ENCODE measurements at regions not wholly inside any gene's neighbourhood (a gene's known extent, or its start where the extent isn't known, plus 50 kb on each side); places are given as distances from the start of the nearest gene placed in this dataset.
A peak's percentile ranks its signal among the peaks of the same experiment; 100 is the strongest.

GRCh38 chr9:108188976-108189375 lies 666.8 kb downstream of the ACTL7B start:
- TF ChIP-seq CTCF (IDR thresholded peaks at IDR 0.05; ENCODE audit: extremely low read depth, missing control alignments), result no peak
- no peak for DNase-seq (ENCODE audit: low spot score)

- no peak for DNase-seq (ENCODE audit: low spot score)
- TF ChIP-seq CTCF (IDR thresholded peaks at IDR 0.05; ENCODE audit: extremely low read depth, missing control alignments), result no peak
These were observed 667.3 kb downstream of the ACTL7B start for GRCh38 chr9:108188482-108188881.

GRCh38 chr9:108186642-108187395 lies 669.0 kb downstream of the ACTL7B start:
- no peak for DNase-seq (ENCODE audit: low spot score)
- TF ChIP-seq CTCF (IDR thresholded peaks at IDR 0.05; ENCODE audit: extremely low read depth, missing control alignments), result no peak

GRCh38 chr9:108185613-108186012 lies 670.2 kb downstream of the ACTL7B start:
- TF ChIP-seq CTCF (IDR thresholded peaks at IDR 0.05; ENCODE audit: extremely low read depth, missing control alignments), result no peak
- no peak for DNase-seq (ENCODE audit: low spot score)

- no peak for DNase-seq (ENCODE audit: low spot score)
- TF ChIP-seq CTCF (IDR thresholded peaks at IDR 0.05; ENCODE audit: extremely low read depth, missing control alignments), result no peak
These were observed 670.8 kb downstream of the ACTL7B start for GRCh38 chr9:108184941-108185340.

- TF ChIP-seq CTCF (IDR thresholded peaks at IDR 0.05; ENCODE audit: extremely low read depth, missing control alignments), result no peak
- DNase-seq (ENCODE audit: low spot score), result no peak
These were observed 671.8 kb downstream of the ACTL7B start for GRCh38 chr9:108184009-108184408.

- no peak for TF ChIP-seq CTCF (IDR thresholded peaks at IDR 0.05; ENCODE audit: extremely low read depth, missing control alignments)
- peak; percentile 18 for DNase-seq (ENCODE audit: low spot score)
These were observed 672.8 kb downstream of the ACTL7B start for GRCh38 chr9:108182950-108183381.
